ENCODE measurements at regions not wholly inside any gene's neighbourhood (a gene's known extent, or its start where the extent isn't known, plus 50 kb on each side); places are given as distances from the start of the nearest gene placed in this dataset.
A peak's percentile ranks its signal among the peaks of the same experiment; 100 is the strongest.

DNA sequence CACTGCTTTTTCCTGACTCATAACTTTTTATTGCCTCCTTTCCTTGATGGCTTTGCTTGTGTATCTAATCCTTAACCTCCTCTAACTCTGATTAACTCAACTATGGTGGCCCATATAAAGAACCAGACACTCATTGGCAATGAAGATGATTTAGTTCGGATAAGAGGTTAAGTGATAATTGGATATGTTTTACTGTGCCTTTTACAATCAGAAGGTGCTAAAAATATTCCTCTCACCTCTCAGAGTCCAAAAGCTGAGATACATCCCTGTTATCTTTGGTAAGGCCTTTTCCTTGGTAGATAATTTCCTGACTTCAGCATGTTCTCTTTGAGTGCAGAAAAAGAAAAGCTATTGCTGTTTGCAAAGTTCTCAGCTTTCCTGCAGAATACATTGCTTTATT is 367.7 kb downstream of the SLC16A7 start:
- H3K4me3 ChIP-seq (ENCODE audit: low read length) = no peak overlapping the region
- H3K9me3 ChIP-seq (ENCODE audit: control insufficient read depth, low read depth, low read length) = no peaks in the 10 kb centered on the region
- no peak overlapping the region for H3K27ac ChIP-seq (ENCODE audit: low read length)
- WGBS (ENCODE audit: insufficient coverage, low lambda C conversion rate) = no CpG with 5 or more reads among the region's 1 CpG
- H3K27me3 ChIP-seq (ENCODE audit: control insufficient read depth, insufficient read depth, low read length) = no peaks in the 10 kb centered on the region
- no peaks in the 10 kb centered on the region for H3K36me3 ChIP-seq (ENCODE audit: control insufficient read depth, insufficient read depth, low read length)
- peak; percentile 23 to 59 for DNase-seq
- H3K4me1 ChIP-seq (ENCODE audit: control insufficient read depth, insufficient read depth, low read length) = no peaks in the 10 kb centered on the region

GRCh38 chr12:59972905-59973304 is 377.1 kb downstream of the SLC16A7 start:
- H3K27ac ChIP-seq (ENCODE audit: low read length) = no peak overlapping the region
- H3K4me3 ChIP-seq (ENCODE audit: low read length) = no peak overlapping the region
- no peaks in the 10 kb centered on the region for H3K4me1 ChIP-seq (ENCODE audit: control insufficient read depth, insufficient read depth, low read length)
- H3K27me3 ChIP-seq (ENCODE audit: control insufficient read depth, insufficient read depth, low read length) = no peaks in the 10 kb centered on the region
- no peaks in the 10 kb centered on the region for H3K36me3 ChIP-seq (ENCODE audit: control insufficient read depth, insufficient read depth, low read length)
- no peak for DNase-seq
- H3K9me3 ChIP-seq (ENCODE audit: control insufficient read depth, low read depth, low read length) = no peaks in the 10 kb centered on the region
- WGBS (ENCODE audit: insufficient coverage, low lambda C conversion rate) = no CpG with 5 or more reads among the region's 4 CpGs

- Histone ChIP-seq H3K27ac (ENCODE audit: low read length) (no peak overlapping the region), H3K4me1 (ENCODE audit: control insufficient read depth, insufficient read depth, low read length) (no peaks in the 10 kb centered on the region), H3K27me3 (ENCODE audit: control insufficient read depth, insufficient read depth, low read length) (no peaks in the 10 kb centered on the region), H3K36me3 (ENCODE audit: control insufficient read depth, insufficient read depth, low read length) (no peaks in the 10 kb centered on the region), H3K4me3 (ENCODE audit: low read length) (no peak overlapping the region), H3K9me3 (ENCODE audit: control insufficient read depth, low read depth, low read length) (no peaks in the 10 kb centered on the region)
- DNase-seq = no peak
- WGBS (ENCODE audit: insufficient coverage, low lambda C conversion rate) = 83% methylated on average over 1 of the region's 2 CpGs
These were observed 377.7 kb downstream of the SLC16A7 start for GRCh38 chr12:59973515-59973914.

DNA sequence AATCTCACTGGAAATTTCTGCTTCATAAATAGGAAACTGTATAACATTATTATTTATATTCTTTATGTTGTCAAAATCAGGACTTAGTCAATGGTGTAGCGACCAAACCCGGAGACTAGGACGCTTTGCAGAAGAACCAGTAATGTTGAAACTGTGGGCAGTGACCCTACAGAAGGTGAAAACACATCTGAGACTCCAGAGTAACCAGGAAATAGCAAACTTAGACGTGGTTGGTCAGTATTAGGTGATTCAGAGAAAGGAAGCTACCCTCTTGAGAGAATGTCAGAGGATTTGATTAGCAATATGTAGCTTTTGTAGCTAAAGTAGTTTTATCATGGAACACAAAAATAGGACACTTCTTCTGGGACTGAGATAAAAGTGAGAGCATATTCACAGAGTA is 381.9 kb downstream of the SLC16A7 start:
- H3K27ac ChIP-seq (ENCODE audit: low read length) = no peak overlapping the region
- H3K4me3 ChIP-seq (ENCODE audit: low read length) = no peak overlapping the region
- 33% methylated on average over 1 of the region's 4 CpGs for WGBS (ENCODE audit: insufficient coverage, low lambda C conversion rate)
- H3K4me1 ChIP-seq (ENCODE audit: control insufficient read depth, insufficient read depth, low read length) = no peaks in the 10 kb centered on the region
- no peaks in the 10 kb centered on the region for H3K9me3 ChIP-seq (ENCODE audit: control insufficient read depth, low read depth, low read length)
- no peaks in the 10 kb centered on the region for H3K27me3 ChIP-seq (ENCODE audit: control insufficient read depth, insufficient read depth, low read length)
- H3K36me3 ChIP-seq (ENCODE audit: control insufficient read depth, insufficient read depth, low read length) = no peaks in the 10 kb centered on the region
- DNase-seq = no peak

GRCh38 chr12:59980476-59980875 is 384.6 kb downstream of the SLC16A7 start:
- no peak for DNase-seq
- Histone ChIP-seq H3K36me3 (ENCODE audit: control insufficient read depth, insufficient read depth, low read length) (no peaks in the 10 kb centered on the region), H3K4me1 (ENCODE audit: control insufficient read depth, insufficient read depth, low read length) (no peaks in the 10 kb centered on the region)

GRCh38 chr12:59999291-59999690 is 403.5 kb downstream of the SLC16A7 start:
- no CpG with 5 or more reads among the region's 4 CpGs for WGBS (ENCODE audit: insufficient coverage, low lambda C conversion rate)
- DNase-seq = no peak
- Histone ChIP-seq H3K36me3 (ENCODE audit: control insufficient read depth, insufficient read depth, low read length) (no peaks in the 10 kb centered on the region), H3K27me3 (ENCODE audit: control insufficient read depth, insufficient read depth, low read length) (no peaks in the 10 kb centered on the region), H3K27ac (ENCODE audit: low read length) (no peak overlapping the region), H3K4me3 (ENCODE audit: low read length) (no peak overlapping the region), H3K9me3 (ENCODE audit: control insufficient read depth, low read depth, low read length) (no peaks in the 10 kb centered on the region), H3K4me1 (ENCODE audit: control insufficient read depth, insufficient read depth, low read length) (no peaks in the 10 kb centered on the region)

More at GRCh38 chr12:59980476-59980875, 384.6 kb downstream of the SLC16A7 start:
- no peaks in the 10 kb centered on the region for H3K27me3 ChIP-seq (ENCODE audit: control insufficient read depth, insufficient read depth, low read length)
- no peak overlapping the region for H3K4me3 ChIP-seq (ENCODE audit: low read length)
- WGBS (ENCODE audit: insufficient coverage, low lambda C conversion rate) = no CpG with 5 or more reads among the region's 1 CpG
- H3K27ac ChIP-seq (ENCODE audit: low read length) = no peak overlapping the region
- no peaks in the 10 kb centered on the region for H3K9me3 ChIP-seq (ENCODE audit: control insufficient read depth, low read depth, low read length)

GRCh38 chr12:60010486-60010885 is 414.7 kb downstream of the SLC16A7 start:
- Histone ChIP-seq H3K4me1 (ENCODE audit: control insufficient read depth, insufficient read depth, low read length) (peaks cover 10% of the 10 kb centered on the region), H3K27ac (ENCODE audit: low read length) (peak overlapping the region; percentile 41), H3K4me3 (ENCODE audit: low read length) (no peak overlapping the region), H3K9me3 (ENCODE audit: control insufficient read depth, low read depth, low read length) (no peaks in the 10 kb centered on the region), H3K27me3 (ENCODE audit: control insufficient read depth, insufficient read depth, low read length) (no peaks in the 10 kb centered on the region), H3K36me3 (ENCODE audit: control insufficient read depth, insufficient read depth, low read length) (no peaks in the 10 kb centered on the region)
- no CpG with 5 or more reads among the region's 1 CpG for WGBS (ENCODE audit: insufficient coverage, low lambda C conversion rate)
- peak; percentile 64 to 84 for DNase-seq

DNA sequence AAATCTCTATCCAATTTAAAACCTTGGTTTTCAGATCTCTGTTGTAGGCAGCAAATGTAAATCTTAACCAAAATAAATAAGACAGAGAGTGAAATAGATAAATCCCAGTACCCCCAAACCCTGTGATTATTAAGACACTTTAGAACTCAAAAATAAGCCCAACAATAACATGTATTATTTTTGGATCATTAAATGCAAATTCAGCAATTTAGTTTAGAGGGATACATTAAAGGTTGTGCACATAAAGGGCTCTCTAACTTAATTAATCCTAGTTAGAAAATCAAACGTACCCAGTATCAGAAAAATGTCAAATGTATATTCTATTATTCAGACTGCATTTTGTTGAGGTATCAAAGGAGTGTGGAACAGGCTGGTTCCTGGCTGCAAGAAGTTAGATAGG is 416.8 kb downstream of the SLC16A7 start:
- peaks cover 10% of the 10 kb centered on the region for H3K4me1 ChIP-seq (ENCODE audit: control insufficient read depth, insufficient read depth, low read length)
- H3K9me3 ChIP-seq (ENCODE audit: control insufficient read depth, low read depth, low read length) = no peaks in the 10 kb centered on the region
- H3K27ac ChIP-seq (ENCODE audit: low read length) = no peak overlapping the region
- H3K4me3 ChIP-seq (ENCODE audit: low read length) = no peak overlapping the region
- no peak for DNase-seq
- 67% methylated on average over 1 of the region's 1 CpG for WGBS (ENCODE audit: insufficient coverage, low lambda C conversion rate)
- H3K36me3 ChIP-seq (ENCODE audit: control insufficient read depth, insufficient read depth, low read length) = no peaks in the 10 kb centered on the region
- no peaks in the 10 kb centered on the region for H3K27me3 ChIP-seq (ENCODE audit: control insufficient read depth, insufficient read depth, low read length)

DNA sequence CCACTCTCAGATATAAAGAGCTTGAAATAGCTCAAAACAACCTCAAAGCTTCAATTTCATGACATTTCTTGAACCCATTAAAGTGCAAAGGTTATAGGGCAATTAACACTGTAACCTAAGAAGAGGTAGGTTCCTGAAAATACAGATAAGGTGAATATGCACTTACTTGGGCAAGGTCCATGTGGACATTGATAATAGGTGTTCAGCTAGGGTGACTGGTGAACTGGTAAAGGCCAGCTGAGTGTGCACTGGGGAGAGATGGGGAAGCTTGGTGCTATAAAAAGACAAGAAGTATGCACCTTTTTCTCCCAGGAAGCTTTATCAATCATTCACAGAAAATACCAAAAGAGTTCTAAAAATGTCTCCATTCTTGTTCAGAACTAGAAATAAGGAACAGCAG is 418.6 kb downstream of the SLC16A7 start:
- Histone ChIP-seq H3K27ac (ENCODE audit: low read length) (peak overlapping the region; percentile 59), H3K36me3 (ENCODE audit: control insufficient read depth, insufficient read depth, low read length) (no peaks in the 10 kb centered on the region), H3K4me1 (ENCODE audit: control insufficient read depth, insufficient read depth, low read length) (peaks cover 10% of the 10 kb centered on the region), H3K9me3 (ENCODE audit: control insufficient read depth, low read depth, low read length) (no peaks in the 10 kb centered on the region), H3K4me3 (ENCODE audit: low read length) (no peak overlapping the region), H3K27me3 (ENCODE audit: control insufficient read depth, insufficient read depth, low read length) (no peaks in the 10 kb centered on the region)
- peak; percentile 74 to 85 for DNase-seq

DNA sequence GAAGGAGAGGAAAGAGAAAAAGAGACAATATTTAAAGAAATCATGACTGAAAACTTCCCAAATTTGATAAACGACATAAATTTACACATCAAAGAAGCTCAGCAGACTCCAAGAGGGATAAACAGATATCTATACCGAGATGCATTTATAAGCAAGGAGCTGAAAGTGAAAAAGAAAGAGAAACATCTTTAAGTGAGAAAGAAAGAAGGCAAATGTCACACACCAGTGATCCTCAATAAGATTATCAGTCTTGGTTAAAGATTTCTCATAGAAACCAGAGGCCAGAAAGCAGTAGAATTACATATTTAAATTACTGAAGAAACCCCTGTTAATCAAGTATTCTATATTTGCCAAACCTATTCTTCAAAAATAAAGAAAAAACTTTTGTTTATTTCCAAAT is 424.2 kb downstream of the SLC16A7 start:
- 70% methylated on average over 2 of the region's 2 CpGs for WGBS (ENCODE audit: insufficient coverage, low lambda C conversion rate)
- Histone ChIP-seq H3K4me1 (ENCODE audit: control insufficient read depth, insufficient read depth, low read length) (no peaks in the 10 kb centered on the region), H3K36me3 (ENCODE audit: control insufficient read depth, insufficient read depth, low read length) (no peaks in the 10 kb centered on the region), H3K27ac (ENCODE audit: low read length) (no peak overlapping the region), H3K9me3 (ENCODE audit: control insufficient read depth, low read depth, low read length) (no peaks in the 10 kb centered on the region), H3K27me3 (ENCODE audit: control insufficient read depth, insufficient read depth, low read length) (no peaks in the 10 kb centered on the region), H3K4me3 (ENCODE audit: low read length) (no peak overlapping the region)
- no peak for DNase-seq

DNA sequence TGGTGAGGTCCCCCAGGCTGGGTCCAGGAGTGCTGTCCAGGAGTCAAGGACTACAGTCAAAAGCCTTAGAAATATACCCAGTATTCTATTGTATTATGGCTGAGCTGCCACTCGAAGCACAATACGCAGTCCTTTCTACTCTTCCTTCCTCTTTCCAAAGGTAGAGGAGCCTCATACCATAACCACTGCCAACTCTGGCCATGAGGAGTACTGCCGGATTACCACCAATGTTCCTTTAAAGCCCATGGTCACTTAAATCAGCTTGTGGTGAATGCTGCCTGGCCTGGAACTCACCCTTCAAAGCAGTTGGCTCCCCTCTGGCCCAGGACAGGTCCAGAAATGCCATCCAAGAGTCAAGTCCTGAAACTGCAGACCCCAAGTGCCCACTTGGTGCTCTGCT is 425.4 kb downstream of the SLC16A7 start:
- Histone ChIP-seq H3K27me3 (ENCODE audit: control insufficient read depth, insufficient read depth, low read length) (no peaks in the 10 kb centered on the region), H3K36me3 (ENCODE audit: control insufficient read depth, insufficient read depth, low read length) (no peaks in the 10 kb centered on the region), H3K4me3 (ENCODE audit: low read length) (no peak overlapping the region), H3K4me1 (ENCODE audit: control insufficient read depth, insufficient read depth, low read length) (no peaks in the 10 kb centered on the region), H3K27ac (ENCODE audit: low read length) (no peak overlapping the region), H3K9me3 (ENCODE audit: control insufficient read depth, low read depth, low read length) (no peaks in the 10 kb centered on the region)
- WGBS (ENCODE audit: insufficient coverage, low lambda C conversion rate) = no CpG with 5 or more reads among the region's 3 CpGs
- DNase-seq = no peak
